Adrenal gland (tissue), 9 donors: ENCODE measurements at regions not wholly inside any gene's neighbourhood (a gene's known extent, or its start where the extent isn't known, plus 50 kb on each side); places are given as distances from the start of the nearest gene placed in this dataset.

Source experiments
- DNase-seq, 7 donors: peaks; one replicate each; pipeline ENCODE4 v3.0.0-alpha.2; 2019 to 2020
- H3K27ac ChIP-seq, 5 donors: fragments of 200-600 bp; sonication (generic) in 4 of 5; 1 replicate in 3 of 5; 2 replicates in 2 of 5; pipeline versions ENCODE4 v1.5.1 to v1.8.0; 2016 to 2020; ENCODE audit warnings: mild to moderate bottlenecking in 1 of 5
- H3K27me3 ChIP-seq: fragments of 200-600 bp; 2 replicates; pipeline ENCODE4 v1.8.0; 2021
- H3K36me3 ChIP-seq, 2 donors: fragments of 200-600 bp; replicated peaks in 1 of 2; 1 replicate in 1 of 2; 2 replicates in 1 of 2; pipeline versions ENCODE4 v1.5.1 to v1.8.0; 2018 to 2022
- H3K4me1 ChIP-seq, 2 donors: fragments of 200-600 bp; replicated peaks in 1 of 2; 1 replicate in 1 of 2; 2 replicates in 1 of 2; pipeline versions ENCODE4 v1.5.1 to v1.8.0; 2018 to 2021
- H3K4me3 ChIP-seq, 4 donors: fragments of 200-600 bp; sonication (generic) in 3 of 4; one replicate each; pipeline ENCODE4 v1.5.1; 2016 to 2018
- H3K9me3 ChIP-seq, 3 donors: fragments of 200-600 bp; sonication (generic) in 1 of 3; replicated peaks in 1 of 3; 1 replicate in 2 of 3; 2 replicates in 1 of 3; pipeline versions ENCODE4 v1.5.1 to v1.8.0; 2016 to 2021
- CTCF ChIP-seq, 6 experiments: fragments of 450-650 bp in 4 of 6; fragments of 200-600 bp in 2 of 6; sonication (generic) in 1 of 6; IDR thresholded peaks; 1 replicate in 5 of 6; 2 replicates in 1 of 6; pipeline versions ENCODE4 v1.5.1 to v1.8.0; 2016 to 2021; ENCODE audit warnings: antibody characterized with exemption in 6 of 6, mild to moderate bottlenecking in 2 of 6, moderate library complexity in 1 of 6
- POLR2A ChIP-seq, 2 donors: fragments of 450-650 bp; IDR thresholded peaks; one replicate each; pipeline ENCODE4 v1.6.1; 2017; ENCODE audit warnings: antibody characterized with exemption in 2 of 2, mild to moderate bottlenecking in 2 of 2, moderate library complexity in 1 of 2
- WGBS, 4 donors: extraction: QIAGEN DNeasy Blood & Tissue Kit in 2 of 4; methylation state at CpG; one replicate each; pipeline versions ENCODE4 v1.1.5 to v1.1.7; 2013 to 2017; 5-methylcytosine and 5-hydroxymethylcytosine counted together
- intact Hi-C, 2 donors: fragments of 100-400 bp; cut with DNase I; formaldehyde crosslinking; loops; one replicate each; pipeline versions ENCODE4 v1.14.1 to v1.15.0; 2022 to 2023
- donor health status: healthy with polysubstance abuse.
- donor health status: Bipolar disorder and iron deficiency.
- donor health status: DM: yes; HTN: yes; CAD: no.
- donor health status: DM: no; HTN: no; CAD: no.
- donor health status: DM: no; HTN: no; CAD: no.

DNA sequence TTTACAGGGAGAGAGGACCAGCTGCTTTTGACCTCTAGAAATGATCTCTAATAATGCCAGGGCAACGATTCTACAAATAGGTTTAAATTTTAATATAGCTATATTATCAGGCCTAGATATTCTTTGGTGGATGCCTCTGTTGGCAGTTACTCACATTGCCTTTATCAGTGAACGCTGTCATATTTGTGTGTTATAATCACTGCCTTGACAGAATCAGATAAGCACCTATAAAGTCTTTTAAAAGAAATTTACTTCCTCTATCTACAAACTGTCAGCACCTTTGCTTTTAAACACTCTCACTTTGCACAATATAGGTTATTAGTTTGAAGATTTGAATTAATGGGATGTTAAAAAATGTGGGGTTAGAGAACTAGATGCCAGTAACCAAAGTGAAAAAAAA, 324.1 kb downstream of the ZIC1 start:
- H3K4me3 ChIP-seq: no peak overlapping the region
- H3K27me3 ChIP-seq: no peaks in the 10 kb centered on the region
- H3K27ac ChIP-seq: no peak overlapping the region
- WGBS, 4 donors: 37 to 51% (median 40%) methylated on average over 2 of the region's 2 CpGs
- no peaks in the 10 kb centered on the region for H3K36me3 ChIP-seq
- TF ChIP-seq POLR2A (IDR thresholded peaks at IDR 0.05) (no peak), CTCF (IDR thresholded peaks at IDR 0.05) (no peak)
- intact Hi-C loops: no loop called here
- no peak for DNase-seq
- no peaks in the 10 kb centered on the region for H3K4me1 ChIP-seq
- no peaks in the 10 kb centered on the region for H3K9me3 ChIP-seq

DNA sequence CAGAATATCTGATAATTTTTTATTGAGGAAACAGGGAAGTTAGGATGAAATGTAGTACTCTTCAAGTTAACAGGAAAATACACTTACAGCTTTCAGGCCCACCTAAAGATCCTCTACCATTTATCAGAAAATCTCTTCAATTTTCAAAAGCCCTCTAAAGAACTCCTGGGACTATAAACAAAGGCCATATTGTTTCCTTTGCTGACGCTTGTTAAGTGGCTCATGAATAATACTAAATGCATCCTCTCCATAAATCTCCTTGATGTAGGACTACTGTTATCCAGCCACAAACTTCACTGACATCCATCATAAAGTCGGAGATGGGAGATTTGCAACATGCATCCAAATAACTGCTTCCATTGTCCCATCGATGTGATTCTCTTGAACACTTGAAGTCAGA, 326.5 kb downstream of the ZIC1 start:
- DNase-seq: no peak
- intact Hi-C loops: no loop called here

DNA sequence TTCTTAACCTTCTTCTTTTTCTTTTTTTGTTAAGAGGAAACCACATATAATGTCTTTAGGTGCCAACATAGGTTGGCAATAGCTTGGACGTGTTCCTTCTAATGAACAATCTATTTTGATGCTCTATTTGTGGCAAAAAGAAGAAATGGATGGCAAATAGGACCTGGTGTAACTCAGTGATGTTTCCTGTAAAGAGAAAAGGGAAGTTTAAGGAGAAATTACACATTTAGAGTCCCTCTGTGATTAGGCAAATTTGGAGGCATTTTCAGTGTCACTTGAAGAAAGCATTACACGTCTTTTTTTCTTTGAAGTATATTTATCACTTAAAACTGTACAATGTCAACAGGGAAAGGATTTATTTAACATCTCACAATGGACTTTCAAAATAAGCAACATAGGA, 327.1 kb downstream of the ZIC1 start:
- WGBS, 4 donors: 38 to 54% (median 43%) methylated on average over 2 of the region's 2 CpGs
- intact Hi-C loops: no loop called here

More for the DNA sequence above, 326.5 kb downstream of the ZIC1 start:
- no peaks in the 10 kb centered on the region for H3K9me3 ChIP-seq
- no peaks in the 10 kb centered on the region for H3K36me3 ChIP-seq
- H3K27me3 ChIP-seq: no peaks in the 10 kb centered on the region
- H3K4me3 ChIP-seq: no peak overlapping the region
- no peak overlapping the region for H3K27ac ChIP-seq
- no peak for TF ChIP-seq CTCF (IDR thresholded peaks at IDR 0.05)
- no peak for TF ChIP-seq POLR2A (IDR thresholded peaks at IDR 0.05)
- WGBS, 4 donors: 60 to 70% (median 68%) methylated on average over 3 of the region's 3 CpGs
- no peaks in the 10 kb centered on the region for H3K4me1 ChIP-seq

GRCh38 chr3:147737376-147737775, 328.2 kb downstream of the ZIC1 start:
- 55 to 81% (median 59%) methylated on average over 1 of the region's 1 CpG for WGBS, 4 donors
- no peaks in the 10 kb centered on the region for H3K36me3 ChIP-seq
- H3K4me3 ChIP-seq: no peak overlapping the region
- H3K27me3 ChIP-seq: no peaks in the 10 kb centered on the region
- no peaks in the 10 kb centered on the region for H3K9me3 ChIP-seq
- H3K27ac ChIP-seq: no peak overlapping the region
- TF ChIP-seq CTCF (IDR thresholded peaks at IDR 0.05) (no peak), POLR2A (IDR thresholded peaks at IDR 0.05) (no peak)
- H3K4me1 ChIP-seq: no peaks in the 10 kb centered on the region
- no peak for DNase-seq
- intact Hi-C loops: no loop called here

More for the DNA sequence above, 327.1 kb downstream of the ZIC1 start:
- H3K9me3 ChIP-seq: no peaks in the 10 kb centered on the region
- no peak overlapping the region for H3K4me3 ChIP-seq
- no peaks in the 10 kb centered on the region for H3K4me1 ChIP-seq
- H3K27me3 ChIP-seq: no peaks in the 10 kb centered on the region
- TF ChIP-seq CTCF (IDR thresholded peaks at IDR 0.05) (no peak), POLR2A (IDR thresholded peaks at IDR 0.05) (no peak)
- H3K27ac ChIP-seq: no peak overlapping the region
- no peak for DNase-seq
- no peaks in the 10 kb centered on the region for H3K36me3 ChIP-seq
